ENCODE measurements at regions not wholly inside any gene's neighbourhood (a gene's known extent, or its start where the extent isn't known, plus 50 kb on each side); places are given as distances from the start of the nearest gene placed in this dataset.

- H3K4me1 Mint-ChIP-seq: peaks cover 18% of the 10 kb centered on the region
- CTCF ChIA-PET: interaction anchor here (0.6 kb wide), 1 partner anchor 132 kb away, joined by 3 read pairs; no protein-coding TSS in a partner anchor
- peak; percentile 12 for ATAC-seq
- no peak for DNase-seq (ENCODE audit: low spot score)
- no peak overlapping the region for H3K4me3 Mint-ChIP-seq
- POLR2A ChIA-PET: no interaction called here
- H3K27ac Mint-ChIP-seq: no peak overlapping the region
- H3K36me3 Mint-ChIP-seq: no peaks in the 10 kb centered on the region
- peaks cover 7% of the 10 kb centered on the region; the same call in 1 of the 2 replicates for H3K27me3 Mint-ChIP-seq (ENCODE audit: low read depth)
- TF ChIP-seq USF2 (CRISPR knock-in tag; IDR thresholded peaks at IDR 0.05) (no peak), ERG (CRISPR knock-in tag; IDR thresholded peaks at IDR 0.05) (no peak), NFE2L1 (CRISPR knock-in tag; IDR thresholded peaks at IDR 0.05) (no peak), ZNF219 (CRISPR knock-in tag; IDR thresholded peaks at IDR 0.05; ENCODE audit: borderline replicate concordance) (no peak), ZNF263 (CRISPR knock-in tag; IDR thresholded peaks at IDR 0.05; ENCODE audit: low read depth) (no peak), ZBTB43 (CRISPR knock-in tag; IDR thresholded peaks at IDR 0.05) (no peak), CDX4 (CRISPR knock-in tag; IDR thresholded peaks at IDR 0.05; ENCODE audit: borderline replicate concordance) (no peak)
- no peaks in the 10 kb centered on the region for H3K9me3 Mint-ChIP-seq
Measured at GRCh38 chr6:167210375-167211294, 52.9 kb upstream of the GPR31 start.

- H3K4me1 Mint-ChIP-seq: peaks cover 18% of the 10 kb centered on the region
- H3K4me3 Mint-ChIP-seq: no peak overlapping the region
- POLR2A ChIA-PET: no interaction called here
- ATAC-seq (no peak), DNase-seq (ENCODE audit: low spot score) (no peak)
- peaks cover 7% of the 10 kb centered on the region; the same call in 1 of the 2 replicates for H3K27me3 Mint-ChIP-seq (ENCODE audit: low read depth)
- H3K9me3 Mint-ChIP-seq: no peaks in the 10 kb centered on the region
- H3K27ac Mint-ChIP-seq: no peak overlapping the region
- CTCF ChIA-PET: interaction anchor here (0.6 kb wide), 1 partner anchor 131 kb away, joined by 3 read pairs; no protein-coding TSS in a partner anchor
- TF ChIP-seq ESRRA (CRISPR knock-in tag; IDR thresholded peaks at IDR 0.05; ENCODE audit: borderline replicate concordance) (no peak), ETV6 (CRISPR knock-in tag; IDR thresholded peaks at IDR 0.05) (no peak), FOXJ3 (CRISPR knock-in tag; IDR thresholded peaks at IDR 0.05; ENCODE audit: borderline replicate concordance) (no peak), MXD4 (CRISPR knock-in tag; IDR thresholded peaks at IDR 0.05; ENCODE audit: borderline replicate concordance) (no peak), OVOL2 (CRISPR knock-in tag; IDR thresholded peaks at IDR 0.05; ENCODE audit: borderline replicate concordance) (no peak), TCF7 (CRISPR knock-in tag; IDR thresholded peaks at IDR 0.05; ENCODE audit: low read depth) (no peak), KAT7 (CRISPR knock-in tag; IDR thresholded peaks at IDR 0.05; ENCODE audit: borderline replicate concordance) (no peak), ZNF671 (CRISPR knock-in tag; IDR thresholded peaks at IDR 0.05) (no peak), ZNF232 (CRISPR knock-in tag; IDR thresholded peaks at IDR 0.05) (no peak), ZNF425 (CRISPR knock-in tag; conservative IDR thresholded peaks at IDR 0.05) (no peak), SP1 (CRISPR knock-in tag; conservative IDR thresholded peaks at IDR 0.05) (no peak), ZSCAN18 (CRISPR knock-in tag; IDR thresholded peaks at IDR 0.05) (no peak), ZMAT4 (CRISPR knock-in tag; IDR thresholded peaks at IDR 0.05) (no peak), TP53 (CRISPR knock-in tag; IDR thresholded peaks at IDR 0.05) (no peak), NR2C2 (CRISPR knock-in tag; IDR thresholded peaks at IDR 0.05) (no peak), ZNF263 (CRISPR knock-in tag; IDR thresholded peaks at IDR 0.05; ENCODE audit: low read depth) (no peak), E2F1 (CRISPR knock-in tag; IDR thresholded peaks at IDR 0.05) (no peak)
- no peaks in the 10 kb centered on the region for H3K36me3 Mint-ChIP-seq
Measured at GRCh38 chr6:167211295-167211648, 53.5 kb upstream of the GPR31 start.
